HEK293 (cell line): ENCODE measurements at regions not wholly inside any gene's neighbourhood (a gene's known extent, or its start where the extent isn't known, plus 50 kb on each side); places are given as distances from the start of the nearest gene placed in this dataset.

Source experiments
- CTCF ChIA-PET: fragments of 350-600 bp; formaldehyde crosslinking; extraction: SDS; loops from one replicate; lab custom pipeline; 2021; ENCODE audit warnings: antibody characterized with exemption; lab: Yijun Ruan, JAX
- POLR2A ChIA-PET: fragments of 300-600 bp; formaldehyde crosslinking; extraction: SDS; loops from one replicate; lab custom pipeline; 2020; ENCODE audit warnings: antibody characterized with exemption, inconsistent platforms; lab: Yijun Ruan, JAX
- H3K27ac ChIP-seq: fragments of 200-500 bp; sonication (Bioruptor generic); 2 replicates; pipeline ENCODE4 v1.5.1; 2014; ENCODE audit warnings: low read depth, low read length, control low read depth, inconsistent platforms; ENCODE audit errors: extremely low read depth
- H3K36me3 ChIP-seq, 2 experiments: fragments of 200-500 bp in 1 of 2; sonication (Bioruptor generic) in 1 of 2; 1 replicate in 1 of 2; 2 replicates in 1 of 2; pipeline ENCODE4 v1.5.1; 2014 to 2017; ENCODE audit warnings: inconsistent platforms in 2 of 2, low read length in 2 of 2; ENCODE audit not compliant: control insufficient read depth in 2 of 2, insufficient read depth in 1 of 2
- H3K4me1 ChIP-seq: fragments of 200-500 bp; sonication (Bioruptor generic); 2 replicates; pipeline ENCODE4 v1.5.1; 2014; ENCODE audit warnings: mild to moderate bottlenecking, low read length, inconsistent platforms; ENCODE audit not compliant: control insufficient read depth, insufficient read depth
- H3K4me3 ChIP-seq: 2 replicates; pipeline ENCODE4 v1.5.1; 2011; ENCODE audit warnings: low read depth, mild to moderate bottlenecking, control low read depth, low read length, moderate library complexity
- H3K9me3 ChIP-seq: fragments of 200-500 bp; sonication (Bioruptor generic); 2 replicates; pipeline ENCODE4 v1.5.1; 2014; ENCODE audit warnings: low read depth, low read length, inconsistent platforms; ENCODE audit not compliant: control insufficient read depth, insufficient read depth
- FEZF1 ChIP-seq: fragments of 450-650 bp; formaldehyde crosslinking; IDR thresholded peaks from 2 replicates; pipeline ENCODE4 v1.5.1; 2016; ENCODE audit warnings: missing biosample characterization, missing genetic modification characterization
- HOXD13 ChIP-seq: sonication (generic); formaldehyde crosslinking; IDR thresholded peaks from 2 replicates; pipeline ENCODE4 v1.8.0; 2022; ENCODE audit warnings: missing genetic modification reagents, borderline replicate concordance
- KLF10 ChIP-seq: fragments of 450-650 bp; IDR thresholded peaks from 2 replicates; pipeline ENCODE4 v1.5.1; 2018; ENCODE audit warnings: missing biosample characterization, mild to moderate bottlenecking, missing genetic modification characterization
- MZF1 ChIP-seq: fragments of 450-650 bp; formaldehyde crosslinking; IDR thresholded peaks from 2 replicates; pipeline ENCODE4 v1.5.1; 2017; ENCODE audit warnings: missing biosample characterization, missing genetic modification characterization, borderline replicate concordance
- ZFHX2 ChIP-seq: fragments of 450-650 bp; formaldehyde crosslinking; conservative IDR thresholded peaks from 2 replicates; pipeline ENCODE4 v1.5.1; 2016; ENCODE audit warnings: missing biosample characterization, missing genetic modification characterization
- ZFP69B ChIP-seq: fragments of 450-650 bp; formaldehyde crosslinking; IDR thresholded peaks from 2 replicates; pipeline ENCODE4 v1.5.1; 2016; ENCODE audit warnings: missing biosample characterization, missing genetic modification characterization
- ZNF121 ChIP-seq: fragments of 450-650 bp; formaldehyde crosslinking; IDR thresholded peaks from 2 replicates; pipeline ENCODE4 v1.5.1; 2016; ENCODE audit warnings: missing biosample characterization, missing genetic modification characterization
- ZNF37A ChIP-seq: fragments of 450-650 bp; IDR thresholded peaks from 2 replicates; pipeline ENCODE4 v1.5.1; 2018; ENCODE audit warnings: missing biosample characterization, missing genetic modification characterization
- ZNF391 ChIP-seq: fragments of 450-650 bp; formaldehyde crosslinking; IDR thresholded peaks from 2 replicates; pipeline ENCODE4 v1.5.1; 2016; ENCODE audit warnings: low read depth, missing biosample characterization, missing genetic modification characterization, borderline replicate concordance
- ZNF398 ChIP-seq: fragments of 450-650 bp; formaldehyde crosslinking; IDR thresholded peaks from 2 replicates; pipeline ENCODE4 v1.5.1; 2017; ENCODE audit warnings: missing biosample characterization, missing genetic modification characterization
- ZNF473 ChIP-seq: fragments of 450-650 bp; formaldehyde crosslinking; IDR thresholded peaks from 2 replicates; pipeline ENCODE4 v1.5.1; 2017; ENCODE audit warnings: missing biosample characterization, missing genetic modification characterization
- ZNF514 ChIP-seq: fragments of 450-650 bp; formaldehyde crosslinking; IDR thresholded peaks from 2 replicates; pipeline ENCODE4 v1.5.1; 2016; ENCODE audit warnings: missing biosample characterization, missing genetic modification characterization
- ZNF558 ChIP-seq: fragments of 450-650 bp; formaldehyde crosslinking; IDR thresholded peaks from 2 replicates; pipeline ENCODE4 v1.5.1; 2016; ENCODE audit warnings: missing biosample characterization, missing genetic modification characterization
- ZNF560 ChIP-seq: fragments of 450-650 bp; formaldehyde crosslinking; IDR thresholded peaks from 2 replicates; pipeline ENCODE4 v1.5.1; 2017; ENCODE audit warnings: missing biosample characterization, missing genetic modification characterization, borderline replicate concordance
- ZNF610 ChIP-seq: fragments of 450-650 bp; formaldehyde crosslinking; IDR thresholded peaks from 2 replicates; pipeline ENCODE4 v1.5.1; 2016; ENCODE audit warnings: missing biosample characterization, missing genetic modification characterization, borderline replicate concordance
- ZNF660 ChIP-seq: fragments of 450-650 bp; IDR thresholded peaks from 2 replicates; pipeline ENCODE4 v1.5.1; 2018; ENCODE audit warnings: missing biosample characterization, mild to moderate bottlenecking, missing genetic modification characterization
- TF ChIP-seq, protein P1 (sequence below): fragments of 450-650 bp; formaldehyde crosslinking; IDR thresholded peaks from 2 replicates; pipeline ENCODE4 v1.5.1; 2017; ENCODE audit warnings: missing biosample characterization, mild to moderate bottlenecking, missing genetic modification characterization, moderate library complexity
- TF ChIP-seq, protein P2 (sequence below): fragments of 450-650 bp; formaldehyde crosslinking; IDR thresholded peaks from 2 replicates; pipeline ENCODE4 v1.5.1; 2016; ENCODE audit warnings: missing biosample characterization, missing genetic modification characterization, low read depth
- TF ChIP-seq, protein P3 (sequence below): fragments of 450-650 bp; formaldehyde crosslinking; IDR thresholded peaks from 2 replicates; pipeline ENCODE4 v1.5.1; 2016; ENCODE audit warnings: missing biosample characterization, missing genetic modification characterization
- TF ChIP-seq, protein P4 (sequence below): fragments of 450-650 bp; formaldehyde crosslinking; IDR thresholded peaks from 2 replicates; pipeline ENCODE4 v1.5.1; 2016; ENCODE audit warnings: missing biosample characterization, missing genetic modification characterization
- TF ChIP-seq, protein P5 (sequence below): fragments of 450-650 bp; formaldehyde crosslinking; IDR thresholded peaks from 2 replicates; pipeline ENCODE4 v1.5.1; 2016; ENCODE audit warnings: missing biosample characterization, missing genetic modification characterization
- TF ChIP-seq, protein P6 (sequence below): fragments of 450-650 bp; formaldehyde crosslinking; IDR thresholded peaks from 2 replicates; pipeline ENCODE4 v1.5.1; 2016; ENCODE audit warnings: missing biosample characterization, missing genetic modification characterization

- TF ChIP-seq, protein P1, sequence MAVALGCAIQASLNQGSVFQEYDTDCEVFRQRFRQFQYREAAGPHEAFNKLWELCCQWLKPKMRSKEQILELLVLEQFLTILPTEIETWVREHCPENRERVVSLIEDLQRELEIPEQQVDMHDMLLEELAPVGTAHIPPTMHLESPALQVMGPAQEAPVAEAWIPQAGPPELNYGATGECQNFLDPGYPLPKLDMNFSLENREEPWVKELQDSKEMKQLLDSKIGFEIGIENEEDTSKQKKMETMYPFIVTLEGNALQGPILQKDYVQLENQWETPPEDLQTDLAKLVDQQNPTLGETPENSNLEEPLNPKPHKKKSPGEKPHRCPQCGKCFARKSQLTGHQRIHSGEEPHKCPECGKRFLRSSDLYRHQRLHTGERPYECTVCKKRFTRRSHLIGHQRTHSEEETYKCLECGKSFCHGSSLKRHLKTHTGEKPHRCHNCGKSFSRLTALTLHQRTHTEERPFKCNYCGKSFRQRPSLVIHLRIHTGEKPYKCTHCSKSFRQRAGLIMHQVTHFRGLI: no peak
- TF ChIP-seq ZFHX2 (tag by site-specific recombination) (no peak), HOXD13 (CRISPR knock-in tag) (no peak), ZFP69B (tag by site-specific recombination) (no peak), FEZF1 (no peak), KLF10 (tag by site-specific recombination) (no peak), MZF1 (tag by site-specific recombination) (no peak), ZNF391 (tag by site-specific recombination) (no peak), ZNF610 (no peak), ZNF121 (no peak), ZNF560 (tag by site-specific recombination) (no peak)
- TF ChIP-seq, protein P2, sequence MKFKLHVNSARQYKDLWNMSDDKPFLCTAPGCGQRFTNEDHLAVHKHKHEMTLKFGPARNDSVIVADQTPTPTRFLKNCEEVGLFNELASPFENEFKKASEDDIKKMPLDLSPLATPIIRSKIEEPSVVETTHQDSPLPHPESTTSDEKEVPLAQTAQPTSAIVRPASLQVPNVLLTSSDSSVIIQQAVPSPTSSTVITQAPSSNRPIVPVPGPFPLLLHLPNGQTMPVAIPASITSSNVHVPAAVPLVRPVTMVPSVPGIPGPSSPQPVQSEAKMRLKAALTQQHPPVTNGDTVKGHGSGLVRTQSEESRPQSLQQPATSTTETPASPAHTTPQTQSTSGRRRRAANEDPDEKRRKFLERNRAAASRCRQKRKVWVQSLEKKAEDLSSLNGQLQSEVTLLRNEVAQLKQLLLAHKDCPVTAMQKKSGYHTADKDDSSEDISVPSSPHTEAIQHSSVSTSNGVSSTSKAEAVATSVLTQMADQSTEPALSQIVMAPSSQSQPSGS (tag by site-specific recombination): no peak
- TF ChIP-seq, protein P3, sequence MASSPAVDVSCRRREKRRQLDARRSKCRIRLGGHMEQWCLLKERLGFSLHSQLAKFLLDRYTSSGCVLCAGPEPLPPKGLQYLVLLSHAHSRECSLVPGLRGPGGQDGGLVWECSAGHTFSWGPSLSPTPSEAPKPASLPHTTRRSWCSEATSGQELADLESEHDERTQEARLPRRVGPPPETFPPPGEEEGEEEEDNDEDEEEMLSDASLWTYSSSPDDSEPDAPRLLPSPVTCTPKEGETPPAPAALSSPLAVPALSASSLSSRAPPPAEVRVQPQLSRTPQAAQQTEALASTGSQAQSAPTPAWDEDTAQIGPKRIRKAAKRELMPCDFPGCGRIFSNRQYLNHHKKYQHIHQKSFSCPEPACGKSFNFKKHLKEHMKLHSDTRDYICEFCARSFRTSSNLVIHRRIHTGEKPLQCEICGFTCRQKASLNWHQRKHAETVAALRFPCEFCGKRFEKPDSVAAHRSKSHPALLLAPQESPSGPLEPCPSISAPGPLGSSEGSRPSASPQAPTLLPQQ (tag by site-specific recombination): no peak
Measured at GRCh38 chr2:236667526-236667925, 97.9 kb downstream of the ACKR3 start (continued).

DNA sequence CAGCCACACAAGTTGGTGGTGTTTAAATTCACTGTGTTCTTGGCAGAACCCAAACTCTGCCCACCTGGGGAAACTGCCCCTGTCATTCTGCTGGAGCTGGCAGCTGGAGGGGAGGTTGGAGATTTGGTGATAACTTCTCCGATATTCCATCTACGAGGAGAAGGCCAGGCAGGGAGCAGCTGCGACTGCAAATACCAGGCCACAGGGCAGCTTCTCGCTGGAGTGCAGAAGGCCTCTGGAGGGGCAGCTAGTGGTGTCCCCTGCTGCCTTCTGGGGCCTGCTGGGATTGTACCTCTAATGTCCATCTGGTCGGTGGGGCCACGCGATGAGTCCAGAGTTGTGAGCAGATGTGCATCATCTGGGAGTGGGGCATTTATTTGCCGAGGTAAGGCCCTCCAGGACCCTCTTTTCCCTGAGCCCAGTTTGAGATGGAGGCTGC is 98.9 kb downstream of the ACKR3 start:
- ChIA-PET POLR2A (no interaction called here), CTCF (no interaction called here)
- TF ChIP-seq ZNF398 (tag by site-specific recombination) (no peak), ZNF473 (tag by site-specific recombination) (no peak), ZNF660 (tag by site-specific recombination) (no peak), ZNF514 (tag by site-specific recombination) (no peak), ZNF558 (no peak), ZNF37A (tag by site-specific recombination) (no peak)
- TF ChIP-seq, protein P4, sequence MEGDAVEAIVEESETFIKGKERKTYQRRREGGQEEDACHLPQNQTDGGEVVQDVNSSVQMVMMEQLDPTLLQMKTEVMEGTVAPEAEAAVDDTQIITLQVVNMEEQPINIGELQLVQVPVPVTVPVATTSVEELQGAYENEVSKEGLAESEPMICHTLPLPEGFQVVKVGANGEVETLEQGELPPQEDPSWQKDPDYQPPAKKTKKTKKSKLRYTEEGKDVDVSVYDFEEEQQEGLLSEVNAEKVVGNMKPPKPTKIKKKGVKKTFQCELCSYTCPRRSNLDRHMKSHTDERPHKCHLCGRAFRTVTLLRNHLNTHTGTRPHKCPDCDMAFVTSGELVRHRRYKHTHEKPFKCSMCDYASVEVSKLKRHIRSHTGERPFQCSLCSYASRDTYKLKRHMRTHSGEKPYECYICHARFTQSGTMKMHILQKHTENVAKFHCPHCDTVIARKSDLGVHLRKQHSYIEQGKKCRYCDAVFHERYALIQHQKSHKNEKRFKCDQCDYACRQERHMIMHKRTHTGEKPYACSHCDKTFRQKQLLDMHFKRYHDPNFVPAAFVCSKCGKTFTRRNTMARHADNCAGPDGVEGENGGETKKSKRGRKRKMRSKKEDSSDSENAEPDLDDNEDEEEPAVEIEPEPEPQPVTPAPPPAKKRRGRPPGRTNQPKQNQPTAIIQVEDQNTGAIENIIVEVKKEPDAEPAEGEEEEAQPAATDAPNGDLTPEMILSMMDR (tag by site-specific recombination): no peak
- TF ChIP-seq, protein P5, sequence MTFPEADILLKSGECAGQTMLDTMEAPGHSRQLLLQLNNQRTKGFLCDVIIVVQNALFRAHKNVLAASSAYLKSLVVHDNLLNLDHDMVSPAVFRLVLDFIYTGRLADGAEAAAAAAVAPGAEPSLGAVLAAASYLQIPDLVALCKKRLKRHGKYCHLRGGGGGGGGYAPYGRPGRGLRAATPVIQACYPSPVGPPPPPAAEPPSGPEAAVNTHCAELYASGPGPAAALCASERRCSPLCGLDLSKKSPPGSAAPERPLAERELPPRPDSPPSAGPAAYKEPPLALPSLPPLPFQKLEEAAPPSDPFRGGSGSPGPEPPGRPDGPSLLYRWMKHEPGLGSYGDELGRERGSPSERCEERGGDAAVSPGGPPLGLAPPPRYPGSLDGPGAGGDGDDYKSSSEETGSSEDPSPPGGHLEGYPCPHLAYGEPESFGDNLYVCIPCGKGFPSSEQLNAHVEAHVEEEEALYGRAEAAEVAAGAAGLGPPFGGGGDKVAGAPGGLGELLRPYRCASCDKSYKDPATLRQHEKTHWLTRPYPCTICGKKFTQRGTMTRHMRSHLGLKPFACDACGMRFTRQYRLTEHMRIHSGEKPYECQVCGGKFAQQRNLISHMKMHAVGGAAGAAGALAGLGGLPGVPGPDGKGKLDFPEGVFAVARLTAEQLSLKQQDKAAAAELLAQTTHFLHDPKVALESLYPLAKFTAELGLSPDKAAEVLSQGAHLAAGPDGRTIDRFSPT (tag by site-specific recombination): no peak
- TF ChIP-seq, protein P6, sequence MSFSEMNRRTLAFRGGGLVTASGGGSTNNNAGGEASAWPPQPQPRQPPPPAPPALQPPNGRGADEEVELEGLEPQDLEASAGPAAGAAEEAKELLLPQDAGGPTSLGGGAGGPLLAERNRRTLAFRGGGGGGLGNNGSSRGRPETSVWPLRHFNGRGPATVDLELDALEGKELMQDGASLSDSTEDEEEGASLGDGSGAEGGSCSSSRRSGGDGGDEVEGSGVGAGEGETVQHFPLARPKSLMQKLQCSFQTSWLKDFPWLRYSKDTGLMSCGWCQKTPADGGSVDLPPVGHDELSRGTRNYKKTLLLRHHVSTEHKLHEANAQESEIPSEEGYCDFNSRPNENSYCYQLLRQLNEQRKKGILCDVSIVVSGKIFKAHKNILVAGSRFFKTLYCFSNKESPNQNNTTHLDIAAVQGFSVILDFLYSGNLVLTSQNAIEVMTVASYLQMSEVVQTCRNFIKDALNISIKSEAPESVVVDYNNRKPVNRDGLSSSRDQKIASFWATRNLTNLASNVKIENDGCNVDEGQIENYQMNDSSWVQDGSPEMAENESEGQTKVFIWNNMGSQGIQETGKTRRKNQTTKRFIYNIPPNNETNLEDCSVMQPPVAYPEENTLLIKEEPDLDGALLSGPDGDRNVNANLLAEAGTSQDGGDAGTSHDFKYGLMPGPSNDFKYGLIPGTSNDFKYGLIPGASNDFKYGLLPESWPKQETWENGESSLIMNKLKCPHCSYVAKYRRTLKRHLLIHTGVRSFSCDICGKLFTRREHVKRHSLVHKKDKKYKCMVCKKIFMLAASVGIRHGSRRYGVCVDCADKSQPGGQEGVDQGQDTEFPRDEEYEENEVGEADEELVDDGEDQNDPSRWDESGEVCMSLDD (tag by site-specific recombination): no peak

More for the DNA sequence above, 98.9 kb downstream of the ACKR3 start:
- no peaks in the 10 kb centered on the region for H3K9me3 ChIP-seq
- no peak overlapping the region for H3K4me3 ChIP-seq
- H3K27ac ChIP-seq: no peak overlapping the region
- no peaks in the 10 kb centered on the region for H3K4me1 ChIP-seq
- no peaks in the 10 kb centered on the region for H3K36me3 ChIP-seq
